ENCODE measurements at regions not wholly inside any gene's neighbourhood (a gene's known extent, or its start where the extent isn't known, plus 50 kb on each side); places are given as distances from the start of the nearest gene placed in this dataset.

DNA sequence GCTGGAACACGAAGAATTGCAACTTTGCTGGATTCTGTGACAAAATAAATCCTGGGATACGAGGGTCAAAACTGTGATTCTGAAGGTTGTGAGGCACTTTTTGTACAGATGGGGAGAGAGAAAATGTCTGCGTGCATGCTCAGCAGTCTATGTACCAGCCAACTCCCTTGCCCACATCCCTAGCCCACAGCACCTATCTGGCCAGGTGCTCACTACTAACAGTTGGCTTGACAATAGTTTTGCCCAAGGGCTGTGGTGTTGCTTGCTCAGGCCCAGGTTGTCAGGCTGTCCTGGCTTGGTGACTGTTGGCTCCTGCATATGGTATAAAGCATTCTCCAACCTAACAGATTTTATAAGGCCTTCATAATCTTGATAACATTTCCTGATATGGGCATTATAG, 102.0 kb downstream of the DMRT2 start:
- no peak for TF ChIP-seq EZH2 (IDR thresholded peaks at IDR 0.05; ENCODE audit: borderline replicate concordance, low read length)
- TF ChIP-seq, protein P1, sequence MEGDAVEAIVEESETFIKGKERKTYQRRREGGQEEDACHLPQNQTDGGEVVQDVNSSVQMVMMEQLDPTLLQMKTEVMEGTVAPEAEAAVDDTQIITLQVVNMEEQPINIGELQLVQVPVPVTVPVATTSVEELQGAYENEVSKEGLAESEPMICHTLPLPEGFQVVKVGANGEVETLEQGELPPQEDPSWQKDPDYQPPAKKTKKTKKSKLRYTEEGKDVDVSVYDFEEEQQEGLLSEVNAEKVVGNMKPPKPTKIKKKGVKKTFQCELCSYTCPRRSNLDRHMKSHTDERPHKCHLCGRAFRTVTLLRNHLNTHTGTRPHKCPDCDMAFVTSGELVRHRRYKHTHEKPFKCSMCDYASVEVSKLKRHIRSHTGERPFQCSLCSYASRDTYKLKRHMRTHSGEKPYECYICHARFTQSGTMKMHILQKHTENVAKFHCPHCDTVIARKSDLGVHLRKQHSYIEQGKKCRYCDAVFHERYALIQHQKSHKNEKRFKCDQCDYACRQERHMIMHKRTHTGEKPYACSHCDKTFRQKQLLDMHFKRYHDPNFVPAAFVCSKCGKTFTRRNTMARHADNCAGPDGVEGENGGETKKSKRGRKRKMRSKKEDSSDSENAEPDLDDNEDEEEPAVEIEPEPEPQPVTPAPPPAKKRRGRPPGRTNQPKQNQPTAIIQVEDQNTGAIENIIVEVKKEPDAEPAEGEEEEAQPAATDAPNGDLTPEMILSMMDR (conservative IDR thresholded peaks at IDR 0.05 in 1 of 2, IDR thresholded peaks at IDR 0.05 in 1 of 2; ENCODE audit: extremely low read depth in 1 of 2, insufficient read depth in 1 of 2, low read depth in 1 of 2, low read length in 2 of 2), result no peak

Data from mammary epithelial cell (primary cell).